Thyroid gland (tissue), 4 donors: ENCODE measurements at regions not wholly inside any gene's neighbourhood (a gene's known extent, or its start where the extent isn't known, plus 50 kb on each side); places are given as distances from the start of the nearest gene placed in this dataset.

ENCODE experiments used
- POLR2A ChIP-seq, 2 donors: fragments of 450-650 bp; IDR thresholded peaks; one replicate each; pipeline ENCODE4 v1.6.1; 2017; ENCODE audit warnings: antibody characterized with exemption in 2 of 2, mild to moderate bottlenecking in 2 of 2, moderate library complexity in 1 of 2
- TF ChIP-seq, protein P1 (sequence below), 6 experiments: fragments of 200-600 bp in 3 of 6; fragments of 450-650 bp in 3 of 6; sonication (generic) in 3 of 6; IDR thresholded peaks; one replicate each; pipeline ENCODE4 v1.5.1; 2016 to 2019; ENCODE audit warnings: antibody characterized with exemption in 6 of 6, mild to moderate bottlenecking in 2 of 6, inconsistent platforms in 1 of 6, moderate library complexity in 1 of 6

DNA sequence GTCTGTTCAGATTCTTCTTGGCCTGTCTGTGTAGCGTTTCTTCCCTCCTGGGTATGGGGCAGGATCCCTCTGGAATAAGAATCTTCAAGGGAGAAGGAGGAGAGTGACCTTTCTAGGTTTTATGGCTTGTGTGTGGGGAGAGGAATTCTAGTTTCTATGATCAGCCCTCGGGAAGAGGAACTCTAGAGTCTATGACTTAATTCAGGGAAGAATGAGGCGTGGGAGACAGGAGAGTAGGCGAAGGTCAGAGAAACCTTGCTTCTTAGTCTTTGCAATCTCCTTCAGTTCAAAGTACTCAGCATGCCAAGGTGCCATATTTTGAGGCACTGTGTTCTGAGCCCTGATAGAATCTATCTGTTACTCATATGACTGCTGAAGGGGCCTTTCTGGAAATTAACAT is 99.2 kb upstream of the C3orf80 start:
- TF ChIP-seq, protein P1, sequence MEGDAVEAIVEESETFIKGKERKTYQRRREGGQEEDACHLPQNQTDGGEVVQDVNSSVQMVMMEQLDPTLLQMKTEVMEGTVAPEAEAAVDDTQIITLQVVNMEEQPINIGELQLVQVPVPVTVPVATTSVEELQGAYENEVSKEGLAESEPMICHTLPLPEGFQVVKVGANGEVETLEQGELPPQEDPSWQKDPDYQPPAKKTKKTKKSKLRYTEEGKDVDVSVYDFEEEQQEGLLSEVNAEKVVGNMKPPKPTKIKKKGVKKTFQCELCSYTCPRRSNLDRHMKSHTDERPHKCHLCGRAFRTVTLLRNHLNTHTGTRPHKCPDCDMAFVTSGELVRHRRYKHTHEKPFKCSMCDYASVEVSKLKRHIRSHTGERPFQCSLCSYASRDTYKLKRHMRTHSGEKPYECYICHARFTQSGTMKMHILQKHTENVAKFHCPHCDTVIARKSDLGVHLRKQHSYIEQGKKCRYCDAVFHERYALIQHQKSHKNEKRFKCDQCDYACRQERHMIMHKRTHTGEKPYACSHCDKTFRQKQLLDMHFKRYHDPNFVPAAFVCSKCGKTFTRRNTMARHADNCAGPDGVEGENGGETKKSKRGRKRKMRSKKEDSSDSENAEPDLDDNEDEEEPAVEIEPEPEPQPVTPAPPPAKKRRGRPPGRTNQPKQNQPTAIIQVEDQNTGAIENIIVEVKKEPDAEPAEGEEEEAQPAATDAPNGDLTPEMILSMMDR (IDR thresholded peaks at IDR 0.05) = no peak
- no peak for TF ChIP-seq POLR2A (IDR thresholded peaks at IDR 0.05)
